ENCODE measurements at regions not wholly inside any gene's neighbourhood (a gene's known extent, or its start where the extent isn't known, plus 50 kb on each side); places are given as distances from the start of the nearest gene placed in this dataset.
A peak's percentile ranks its signal among the peaks of the same experiment; 100 is the strongest.

GRCh38 chr12:58443273-58443980 lies 476.9 kb downstream of the LRIG3 start:
- DNase-seq (ENCODE audit: low read depth): peak; percentile 61
- TF ChIP-seq CTCF (IDR thresholded peaks at IDR 0.05; ENCODE audit: low read length, missing control alignments): peak; percentile 69
- no peak overlapping the region for H3K4me3 ChIP-seq (replicated peaks; ENCODE audit: low read depth, low read length)

- no peak overlapping the region for H3K4me3 ChIP-seq (replicated peaks; ENCODE audit: low read depth, low read length)
- peak; percentile 42 for DNase-seq (ENCODE audit: low read depth)
- no peak for TF ChIP-seq CTCF (IDR thresholded peaks at IDR 0.05; ENCODE audit: low read length, missing control alignments)
Measured at GRCh38 chr12:58443981-58444371, 476.3 kb downstream of the LRIG3 start.

- no peak overlapping the region for H3K4me3 ChIP-seq (replicated peaks; ENCODE audit: low read depth, low read length)
- DNase-seq (ENCODE audit: low read depth): no peak
- no peak for TF ChIP-seq CTCF (IDR thresholded peaks at IDR 0.05; ENCODE audit: low read length, missing control alignments)
Measured at GRCh38 chr12:58450868-58451482, 469.3 kb downstream of the LRIG3 start.

- DNase-seq (ENCODE audit: low read depth): no peak
- no peak overlapping the region for H3K4me3 ChIP-seq (replicated peaks; ENCODE audit: low read depth, low read length)
- TF ChIP-seq CTCF (IDR thresholded peaks at IDR 0.05; ENCODE audit: low read length, missing control alignments): no peak
Measured at GRCh38 chr12:58452546-58452945, 467.8 kb downstream of the LRIG3 start.

GRCh38 chr12:58453306-58453705 lies 467.0 kb downstream of the LRIG3 start:
- no peak overlapping the region for H3K4me3 ChIP-seq (replicated peaks; ENCODE audit: low read depth, low read length)
- no peak for TF ChIP-seq CTCF (IDR thresholded peaks at IDR 0.05; ENCODE audit: low read length, missing control alignments)
- no peak for DNase-seq (ENCODE audit: low read depth)

GRCh38 chr12:58455136-58455535 lies 465.2 kb downstream of the LRIG3 start:
- no peak for TF ChIP-seq CTCF (IDR thresholded peaks at IDR 0.05; ENCODE audit: low read length, missing control alignments)
- no peak for DNase-seq (ENCODE audit: low read depth)
- H3K4me3 ChIP-seq (replicated peaks; ENCODE audit: low read depth, low read length): no peak overlapping the region

- TF ChIP-seq CTCF (IDR thresholded peaks at IDR 0.05; ENCODE audit: low read length, missing control alignments): no peak
- DNase-seq (ENCODE audit: low read depth): no peak
- H3K4me3 ChIP-seq (replicated peaks; ENCODE audit: low read depth, low read length): no peak overlapping the region
Measured at GRCh38 chr12:58458102-58458501, 462.2 kb downstream of the LRIG3 start.

Measured in fibroblast of pulmonary artery (primary cell).